ENCODE measurements at regions not wholly inside any gene's neighbourhood (a gene's known extent, or its start where the extent isn't known, plus 50 kb on each side); places are given as distances from the start of the nearest gene placed in this dataset.

GRCh38 chr16:6103561-6103960, 1006.0 kb upstream of the EEF2KMT start:
- TF ChIP-seq POLR2AphosphoS5 (IDR thresholded peaks at IDR 0.05; ENCODE audit: low read depth, low read length) (no peak), POLR2A (IDR thresholded peaks at IDR 0.05; ENCODE audit: low read depth, low read length) (no peak), TAF1 (IDR thresholded peaks at IDR 0.05; ENCODE audit: borderline replicate concordance, low read depth, low read length) (no peak)

All from GM12892 (cell line).